HFF-Myc (cell line): ENCODE measurements at regions not wholly inside any gene's neighbourhood (a gene's known extent, or its start where the extent isn't known, plus 50 kb on each side); places are given as distances from the start of the nearest gene placed in this dataset.

ENCODE experiments used
- DNase-seq: peaks from one replicate; pipeline ENCODE4 v3.0.0-alpha.2; 2011; ENCODE audit warnings: low read depth; ENCODE audit errors: extremely low read depth
- H3K4me3 ChIP-seq: replicated peaks from 2 replicates; pipeline ENCODE4 v1.5.1; 2011; ENCODE audit warnings: low read depth, mild to moderate bottlenecking, control low read depth, low read length
- CTCF ChIP-seq: IDR thresholded peaks from 2 replicates; pipeline ENCODE4 v1.5.1; 2012; ENCODE audit warnings: mild to moderate bottlenecking, low read depth, low read length, control low read depth; ENCODE audit errors: missing control alignments

- no peak for TF ChIP-seq CTCF
- no peak overlapping the region for H3K4me3 ChIP-seq
- DNase-seq = no peak
Observed at GRCh38 chr18:24756385-24756784, 295.9 kb downstream of the HRH4 start.

GRCh38 chr18:24757134-24757533 lies 296.7 kb downstream of the HRH4 start:
- no peak for TF ChIP-seq CTCF
- DNase-seq = no peak
- H3K4me3 ChIP-seq = no peak overlapping the region

DNA sequence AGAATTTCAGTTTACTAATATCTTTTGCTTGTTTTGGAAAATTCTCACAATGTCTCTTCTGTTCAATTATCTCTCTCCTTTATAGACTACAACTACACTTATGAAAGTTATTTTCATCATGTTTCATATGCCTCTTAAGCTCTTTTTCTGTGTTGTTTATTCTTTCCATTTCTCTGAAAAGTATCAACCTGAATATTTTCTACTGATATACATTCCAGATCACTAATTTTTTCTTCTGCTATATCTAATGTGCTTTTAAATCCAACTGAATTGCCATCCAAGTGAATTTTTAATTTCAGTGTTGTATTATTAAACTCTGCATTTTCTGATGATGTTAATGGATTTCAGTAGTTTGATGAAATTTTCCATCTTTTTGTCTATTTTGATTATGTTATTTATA lies 301.3 kb downstream of the HRH4 start:
- H3K4me3 ChIP-seq = no peak overlapping the region
- no peak for TF ChIP-seq CTCF
- no peak for DNase-seq

DNA sequence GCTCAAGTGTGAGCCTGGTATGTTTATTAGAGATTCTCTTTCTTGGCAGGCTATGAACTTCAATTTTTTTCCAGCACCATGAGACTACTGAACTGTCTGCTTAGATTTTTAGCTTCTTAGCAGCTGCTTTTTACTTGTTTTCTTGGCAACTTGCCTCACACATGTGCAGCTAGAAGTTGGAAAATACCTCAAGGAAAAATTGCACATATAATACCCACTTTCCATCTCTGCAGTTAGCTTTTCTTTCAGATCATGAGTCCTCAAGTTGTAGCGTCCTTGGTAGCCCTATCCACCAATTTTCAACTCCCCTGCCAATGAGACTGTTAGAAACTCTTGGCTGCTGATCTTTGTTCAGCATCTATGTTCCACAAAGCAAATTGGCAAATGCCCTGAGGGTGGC lies 302.1 kb downstream of the HRH4 start:
- no peak for DNase-seq
- TF ChIP-seq CTCF = no peak
- no peak overlapping the region for H3K4me3 ChIP-seq

DNA sequence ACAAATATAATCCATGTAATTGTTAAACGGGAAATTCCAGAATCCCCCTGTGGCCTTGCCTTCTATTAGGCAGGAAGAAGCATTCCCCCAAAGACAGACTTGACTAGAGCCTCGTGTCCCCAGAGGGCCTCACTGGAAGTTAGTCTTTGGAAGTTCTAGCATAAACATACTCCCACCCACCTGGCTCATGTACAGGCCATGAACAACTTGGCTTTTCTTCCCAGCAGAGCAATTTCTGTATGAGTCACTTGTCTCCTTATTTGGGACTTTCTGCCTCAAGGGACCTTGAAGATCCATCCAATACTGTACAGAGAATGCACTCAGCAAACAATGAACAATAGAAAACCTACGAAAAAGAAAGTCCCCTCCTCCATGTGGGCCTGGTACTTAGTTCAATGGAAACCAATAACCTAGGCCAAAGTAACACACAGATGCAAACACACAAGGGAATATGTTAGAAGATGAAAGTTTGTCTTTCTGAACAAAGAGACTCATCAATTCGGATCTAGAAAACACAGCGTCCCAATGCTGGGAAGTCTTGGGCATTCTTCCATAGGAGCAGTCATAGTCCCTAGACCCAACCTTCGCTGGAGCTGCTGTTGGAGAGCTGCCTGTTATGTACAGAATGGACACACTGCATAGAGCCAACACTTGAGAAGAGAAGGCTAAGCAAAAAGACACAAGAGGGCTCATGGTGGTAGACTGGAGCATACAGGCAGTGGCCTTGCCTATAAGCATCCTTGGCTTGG lies 303.5 kb downstream of the HRH4 start:
- H3K4me3 ChIP-seq = no peak overlapping the region
- DNase-seq = no peak
- no peak for TF ChIP-seq CTCF

DNA sequence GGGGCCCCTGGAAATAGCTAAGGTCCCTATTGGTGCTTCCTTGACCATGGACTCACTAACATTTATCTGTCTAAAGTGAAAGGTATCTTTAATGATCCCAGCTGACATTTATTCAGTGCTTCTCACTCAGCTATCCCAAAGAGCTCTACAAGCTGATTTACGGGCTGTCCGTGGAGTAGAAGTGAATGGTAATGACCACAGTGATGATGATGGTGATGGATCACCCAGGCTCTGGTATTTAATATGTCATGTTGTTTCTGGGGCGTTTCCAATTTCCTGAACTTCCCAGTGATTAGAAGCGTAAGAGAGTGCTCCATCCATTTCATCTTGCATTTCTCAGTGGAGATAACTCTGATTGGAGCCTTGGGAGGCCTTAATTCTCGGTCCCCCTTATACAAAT lies 304.3 kb downstream of the HRH4 start:
- DNase-seq = no peak
- no peak overlapping the region for H3K4me3 ChIP-seq
- TF ChIP-seq CTCF = no peak

DNA sequence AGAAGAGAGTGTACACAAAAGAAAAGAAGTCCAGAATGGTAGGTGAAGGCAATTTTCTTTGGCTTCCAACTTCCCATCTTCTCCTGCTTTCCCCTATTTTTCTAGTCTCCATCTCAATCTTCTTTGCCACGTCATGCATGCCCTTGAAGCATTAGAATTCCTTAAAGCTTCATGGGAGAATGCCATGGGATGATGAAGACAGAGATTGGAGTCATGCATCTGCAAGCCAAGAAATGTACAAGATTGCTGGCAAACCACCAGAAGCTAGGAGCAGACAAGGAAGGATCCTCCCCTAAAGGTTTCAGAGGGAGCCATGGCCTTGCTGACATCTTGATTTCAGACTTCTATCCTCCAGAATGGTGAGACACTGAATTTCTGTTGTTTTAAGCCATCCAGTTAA lies 305.9 kb downstream of the HRH4 start:
- no peak for TF ChIP-seq CTCF
- no peak overlapping the region for H3K4me3 ChIP-seq
- DNase-seq = no peak
